SU-DHL-6 (cell line): ENCODE measurements at regions not wholly inside any gene's neighbourhood (a gene's known extent, or its start where the extent isn't known, plus 50 kb on each side); places are given as distances from the start of the nearest gene placed in this dataset.

ENCODE experiments used
- H2AFZ ChIP-seq: fragments of 200-600 bp; sonication (generic); 2 replicates; pipeline ENCODE4 v1.6.1; 2014; ENCODE audit warnings: low read depth, mild to moderate bottlenecking, moderate library complexity, mixed read lengths, antibody characterized with exemption, low read length; ENCODE audit not compliant: severe bottlenecking
- H3F3A ChIP-seq: fragments of 200-600 bp; shearing (Covaris generic); 2 replicates; pipeline ENCODE4 v1.6.0; 2016; ENCODE audit warnings: antibody characterized with exemption, mild to moderate bottlenecking; ENCODE audit not compliant: insufficient read depth
- H3K27ac ChIP-seq: fragments of 200-600 bp; sonication (generic); 2 replicates; pipeline ENCODE4 v1.5.1; 2016; ENCODE audit warnings: low read depth, mild to moderate bottlenecking, low read length, moderate library complexity, mixed read lengths
- H3K27me3 ChIP-seq: fragments of 200-600 bp; sonication (generic), shearing (Covaris generic); 2 replicates; pipeline ENCODE4 v1.6.0; 2014; ENCODE audit warnings: mild to moderate bottlenecking, low read length
- H3K36me3 ChIP-seq: fragments of 200-600 bp; sonication (generic); 2 replicates; pipeline ENCODE4 v1.6.1; 2014; ENCODE audit warnings: mild to moderate bottlenecking, low read length, mixed read lengths
- H3K4me2 ChIP-seq: fragments of 300-600, 200-600 bp; shearing (Covaris generic), sonication (generic); 2 replicates; pipeline ENCODE4 v1.6.0; 2014; ENCODE audit warnings: low read length, low read depth, mild to moderate bottlenecking; ENCODE audit not compliant: poor library complexity, severe bottlenecking
- H3K4me3 ChIP-seq: fragments of 200-600 bp; sonication (generic); 2 replicates; pipeline ENCODE4 v1.5.1; 2014; ENCODE audit warnings: antibody characterized with exemption, low read length, mild to moderate bottlenecking, mixed read lengths; ENCODE audit not compliant: insufficient read depth, poor library complexity, severe bottlenecking
- H3K79me2 ChIP-seq: fragments of 200-600 bp; sonication (generic); 2 replicates; pipeline ENCODE4 v1.6.1; 2014; ENCODE audit warnings: mild to moderate bottlenecking, low read length, moderate library complexity; ENCODE audit not compliant: insufficient read depth
- H3K9ac ChIP-seq: fragments of 200-600 bp; sonication (generic); 2 replicates; pipeline ENCODE4 v1.7.0; 2014; ENCODE audit warnings: mild to moderate bottlenecking, low read length
- H3K9me2 ChIP-seq: fragments of 200-600 bp; sonication (generic); replicated peaks from 2 replicates; pipeline ENCODE4 v1.6.1; 2014; ENCODE audit warnings: low read length; ENCODE audit not compliant: insufficient read depth
- H3K9me3 ChIP-seq: fragments of 200-600 bp; sonication (generic); 2 replicates; pipeline ENCODE4 v1.6.1; 2014; ENCODE audit warnings: low read length, mixed read lengths; ENCODE audit not compliant: insufficient read depth
- H4K20me1 ChIP-seq: fragments of 200-600 bp; sonication (generic); 2 replicates; pipeline ENCODE4 v1.6.1; 2014; ENCODE audit warnings: low read depth, mild to moderate bottlenecking, antibody characterized with exemption, low read length, moderate library complexity, mixed read lengths
- EZH2phosphoT487 ChIP-seq: fragments of 200-600 bp; sonication (generic), shearing (Covaris generic); conservative IDR thresholded peaks from 2 replicates; pipeline ENCODE4 v1.6.1; 2018; ENCODE audit warnings: mild to moderate bottlenecking, antibody characterized with exemption, low read length, moderate library complexity, mixed read lengths
- TF ChIP-seq, protein P1 (sequence below): fragments of 200-600 bp; sonication (generic); IDR thresholded peaks from one replicate; pipeline ENCODE4 v1.5.1; 2017; ENCODE audit warnings: antibody characterized with exemption, mild to moderate bottlenecking, low read length, moderate library complexity; ENCODE audit not compliant: insufficient read depth, poor library complexity, severe bottlenecking

DNA sequence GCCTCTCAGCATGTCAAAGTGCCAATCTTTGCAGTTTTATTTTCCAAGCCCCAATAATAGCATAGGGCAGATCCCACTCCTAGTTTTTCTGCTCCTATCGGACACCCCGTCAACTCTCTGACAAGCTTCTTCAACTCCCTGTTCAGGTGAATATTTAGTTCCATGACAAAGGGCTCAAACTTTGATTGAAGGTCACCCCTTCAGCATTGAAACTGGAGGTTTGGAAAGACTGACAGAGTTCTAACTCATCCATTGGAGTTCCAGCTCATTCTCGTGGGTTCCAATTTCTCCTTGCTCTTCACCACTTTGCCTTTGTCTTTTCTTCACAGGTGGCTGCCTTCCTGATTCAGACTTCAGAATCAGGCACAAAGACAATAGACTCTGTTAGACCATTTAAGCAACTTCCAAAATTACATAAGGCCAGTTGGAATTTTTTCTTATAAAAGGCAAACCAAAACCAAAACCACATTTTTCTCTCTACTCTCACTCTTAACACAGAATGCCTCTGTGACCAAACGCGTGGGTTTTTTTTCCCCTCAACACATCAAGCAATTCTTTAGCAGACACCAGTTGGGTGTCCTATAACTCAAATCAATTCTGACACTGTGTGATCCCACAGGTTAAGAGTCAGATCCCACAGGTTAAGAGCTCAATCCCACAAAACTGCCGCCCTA, 169.3 kb upstream of the USP25 start:
- Histone ChIP-seq H3F3A (no peaks in the 10 kb centered on the region), H3K79me2 (no peaks in the 10 kb centered on the region), H4K20me1 (no peaks in the 10 kb centered on the region), H3K9me2 (no peaks in the 10 kb centered on the region), H3K27me3 (no peaks in the 10 kb centered on the region), H3K9ac (no peak overlapping the region), H3K4me2 (no peak overlapping the region), H3K36me3 (no peaks in the 10 kb centered on the region), H2AFZ (no peak overlapping the region), H3K9me3 (no peaks in the 10 kb centered on the region; the same call in 1 of the 2 replicates), H3K27ac (no peak overlapping the region), H3K4me3 (no peak overlapping the region)
- TF ChIP-seq EZH2phosphoT487 = no peak
- TF ChIP-seq, protein P1, sequence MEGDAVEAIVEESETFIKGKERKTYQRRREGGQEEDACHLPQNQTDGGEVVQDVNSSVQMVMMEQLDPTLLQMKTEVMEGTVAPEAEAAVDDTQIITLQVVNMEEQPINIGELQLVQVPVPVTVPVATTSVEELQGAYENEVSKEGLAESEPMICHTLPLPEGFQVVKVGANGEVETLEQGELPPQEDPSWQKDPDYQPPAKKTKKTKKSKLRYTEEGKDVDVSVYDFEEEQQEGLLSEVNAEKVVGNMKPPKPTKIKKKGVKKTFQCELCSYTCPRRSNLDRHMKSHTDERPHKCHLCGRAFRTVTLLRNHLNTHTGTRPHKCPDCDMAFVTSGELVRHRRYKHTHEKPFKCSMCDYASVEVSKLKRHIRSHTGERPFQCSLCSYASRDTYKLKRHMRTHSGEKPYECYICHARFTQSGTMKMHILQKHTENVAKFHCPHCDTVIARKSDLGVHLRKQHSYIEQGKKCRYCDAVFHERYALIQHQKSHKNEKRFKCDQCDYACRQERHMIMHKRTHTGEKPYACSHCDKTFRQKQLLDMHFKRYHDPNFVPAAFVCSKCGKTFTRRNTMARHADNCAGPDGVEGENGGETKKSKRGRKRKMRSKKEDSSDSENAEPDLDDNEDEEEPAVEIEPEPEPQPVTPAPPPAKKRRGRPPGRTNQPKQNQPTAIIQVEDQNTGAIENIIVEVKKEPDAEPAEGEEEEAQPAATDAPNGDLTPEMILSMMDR = no peak

DNA sequence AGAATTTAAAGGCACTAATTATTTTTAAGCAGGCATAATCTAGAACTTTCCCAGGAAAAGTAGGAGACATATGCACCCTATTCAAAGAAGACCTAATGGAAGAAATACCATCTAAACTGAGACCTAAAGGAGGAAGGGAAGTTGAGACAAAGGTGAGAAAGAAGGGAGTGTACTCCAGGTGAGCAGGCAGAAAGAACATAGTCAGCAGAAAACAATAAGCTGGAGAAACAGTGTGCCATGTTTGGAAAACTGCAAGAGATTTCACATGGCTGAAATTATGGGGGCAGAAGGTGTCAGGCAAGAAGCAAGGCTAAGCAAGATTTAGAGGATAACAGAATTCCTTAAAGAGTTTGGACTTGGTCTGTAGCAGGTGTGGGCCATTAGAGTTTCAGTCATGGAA, 167.0 kb upstream of the USP25 start:
- H3K27me3 ChIP-seq = no peaks in the 10 kb centered on the region
- H3K4me2 ChIP-seq = no peak overlapping the region
- no peak overlapping the region for H3K4me3 ChIP-seq
- no peaks in the 10 kb centered on the region for H3K36me3 ChIP-seq
- TF ChIP-seq EZH2phosphoT487 = no peak
- TF ChIP-seq, protein P1 = no peak
- no peaks in the 10 kb centered on the region for H3K9me2 ChIP-seq
- no peak overlapping the region for H3K9ac ChIP-seq
- H4K20me1 ChIP-seq = no peaks in the 10 kb centered on the region
- H3K79me2 ChIP-seq = no peaks in the 10 kb centered on the region
- H2AFZ ChIP-seq = no peak overlapping the region
- H3K9me3 ChIP-seq = no peaks in the 10 kb centered on the region; the same call in 1 of the 2 replicates
- no peaks in the 10 kb centered on the region for H3F3A ChIP-seq
- H3K27ac ChIP-seq = no peak overlapping the region

DNA sequence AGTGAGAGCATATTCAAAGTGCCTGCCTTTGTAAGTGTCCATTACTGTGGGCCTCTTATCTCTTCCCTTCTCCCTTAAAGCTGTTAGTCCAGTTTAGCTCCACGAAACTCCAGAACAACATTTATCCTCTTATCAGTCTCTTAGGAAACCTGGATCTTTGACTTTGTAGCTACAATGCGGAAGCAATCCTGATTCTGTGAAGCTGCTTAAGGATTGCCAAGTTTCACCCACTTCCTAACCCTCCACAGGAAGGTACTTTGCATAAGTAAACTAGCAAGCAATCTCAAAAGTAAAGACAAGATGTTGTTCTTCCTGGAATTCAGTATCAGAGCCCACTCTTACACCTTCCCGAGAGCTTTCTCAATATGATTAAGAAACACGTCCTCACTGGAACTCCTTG, 164.9 kb upstream of the USP25 start:
- no peak overlapping the region for H3K4me2 ChIP-seq
- H3K36me3 ChIP-seq = no peaks in the 10 kb centered on the region
- no peak overlapping the region for H3K9ac ChIP-seq
- no peak overlapping the region for H2AFZ ChIP-seq
- no peaks in the 10 kb centered on the region for H3K79me2 ChIP-seq
- H3K4me3 ChIP-seq = no peak overlapping the region
- no peaks in the 10 kb centered on the region; the same call in 1 of the 2 replicates for H3K9me3 ChIP-seq
- H3K27me3 ChIP-seq = no peaks in the 10 kb centered on the region
- H3K27ac ChIP-seq = no peak overlapping the region
- H3F3A ChIP-seq = no peaks in the 10 kb centered on the region
- TF ChIP-seq EZH2phosphoT487 = no peak
- TF ChIP-seq, protein P1 = no peak
- 0 out of 2 replicates have a peak, but pooled peaks cover 6% of the 10 kb centered on the region for H3K9me2 ChIP-seq
- H4K20me1 ChIP-seq = no peaks in the 10 kb centered on the region
